ENCODE measurements at regions not wholly inside any gene's neighbourhood (a gene's known extent, or its start where the extent isn't known, plus 50 kb on each side); places are given as distances from the start of the nearest gene placed in this dataset.
A peak's percentile ranks its signal among the peaks of the same experiment; 100 is the strongest.
"Not testable (repeated sequence)": the region's sequence is repeated elsewhere in the genome, so short reads cannot be mapped to it uniquely, and the experiment has no call there.

DNA sequence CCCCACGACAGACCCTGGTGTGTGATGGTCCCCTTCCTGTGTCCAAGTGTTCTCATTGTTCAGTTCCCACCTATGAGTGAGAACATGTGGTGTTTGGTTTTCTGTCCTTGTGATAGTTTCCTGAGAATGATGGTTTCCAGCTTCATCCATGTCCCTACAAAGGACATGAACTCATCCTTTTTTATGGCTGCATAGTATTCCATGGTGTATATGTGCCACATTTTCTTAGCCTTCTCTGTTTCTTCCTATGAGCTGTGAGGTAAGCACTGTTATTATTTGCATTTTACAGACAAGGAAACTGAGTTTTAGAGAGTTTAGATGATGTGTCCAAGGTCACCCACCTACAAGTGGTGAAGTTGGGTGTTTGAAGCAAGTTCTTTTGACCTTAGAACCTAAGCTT lies 51.1 kb upstream of the BNC1 start:
- DNase-seq (ENCODE audit: low read depth); H3K4me3 ChIP-seq (ENCODE audit: low read length): not testable (repeated sequence)

DNA sequence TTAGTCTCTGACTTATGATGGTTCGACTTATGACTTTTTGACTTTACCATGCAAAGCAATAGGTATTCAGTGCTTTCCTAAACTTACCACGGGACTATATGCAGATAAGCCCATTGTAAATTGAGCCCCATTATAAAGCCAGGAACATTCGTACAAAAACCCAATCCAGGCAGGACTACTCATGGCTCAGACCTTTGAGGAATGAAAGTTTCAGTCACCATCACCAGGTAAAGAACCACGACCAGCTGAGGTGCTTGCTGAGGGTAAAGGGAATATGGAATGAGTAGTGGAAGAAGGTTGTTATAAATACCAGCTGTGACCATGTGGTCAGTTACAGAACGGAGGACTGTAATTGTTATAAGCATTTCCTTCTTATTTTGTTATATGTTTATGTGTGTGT lies 54.9 kb upstream of the BNC1 start:
- H3K4me3 ChIP-seq (ENCODE audit: low read length) = no peak overlapping the region
- DNase-seq (ENCODE audit: low read depth) = no peak
- TF ChIP-seq, protein P1, sequence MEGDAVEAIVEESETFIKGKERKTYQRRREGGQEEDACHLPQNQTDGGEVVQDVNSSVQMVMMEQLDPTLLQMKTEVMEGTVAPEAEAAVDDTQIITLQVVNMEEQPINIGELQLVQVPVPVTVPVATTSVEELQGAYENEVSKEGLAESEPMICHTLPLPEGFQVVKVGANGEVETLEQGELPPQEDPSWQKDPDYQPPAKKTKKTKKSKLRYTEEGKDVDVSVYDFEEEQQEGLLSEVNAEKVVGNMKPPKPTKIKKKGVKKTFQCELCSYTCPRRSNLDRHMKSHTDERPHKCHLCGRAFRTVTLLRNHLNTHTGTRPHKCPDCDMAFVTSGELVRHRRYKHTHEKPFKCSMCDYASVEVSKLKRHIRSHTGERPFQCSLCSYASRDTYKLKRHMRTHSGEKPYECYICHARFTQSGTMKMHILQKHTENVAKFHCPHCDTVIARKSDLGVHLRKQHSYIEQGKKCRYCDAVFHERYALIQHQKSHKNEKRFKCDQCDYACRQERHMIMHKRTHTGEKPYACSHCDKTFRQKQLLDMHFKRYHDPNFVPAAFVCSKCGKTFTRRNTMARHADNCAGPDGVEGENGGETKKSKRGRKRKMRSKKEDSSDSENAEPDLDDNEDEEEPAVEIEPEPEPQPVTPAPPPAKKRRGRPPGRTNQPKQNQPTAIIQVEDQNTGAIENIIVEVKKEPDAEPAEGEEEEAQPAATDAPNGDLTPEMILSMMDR (conservative IDR thresholded peaks at IDR 0.05; ENCODE audit: low read length) = no peak

DNA sequence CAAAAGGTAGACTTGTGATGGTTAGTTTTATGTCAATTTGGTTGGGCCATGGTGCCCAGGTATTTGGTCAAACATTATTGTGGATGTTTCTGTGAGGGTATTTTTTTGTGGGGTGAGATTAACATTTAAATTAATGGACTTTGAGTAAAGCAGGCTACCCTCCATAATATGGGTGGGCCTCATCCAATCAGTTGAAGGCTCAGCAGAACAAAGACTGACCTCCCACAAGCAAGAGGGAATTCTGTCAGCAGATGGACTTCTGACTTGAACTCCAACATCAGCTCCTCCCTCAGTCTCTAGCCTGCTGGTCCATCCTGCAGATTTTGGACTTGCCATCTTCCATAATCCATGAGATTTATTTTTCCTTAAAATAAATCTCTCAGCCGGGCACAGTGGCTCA lies 55.6 kb upstream of the BNC1 start:
- DNase-seq (ENCODE audit: low read depth) = no peak
- H3K4me3 ChIP-seq (ENCODE audit: low read length) = no peak overlapping the region
- TF ChIP-seq, protein P1 (conservative IDR thresholded peaks at IDR 0.05; ENCODE audit: low read length) = no peak

DNA sequence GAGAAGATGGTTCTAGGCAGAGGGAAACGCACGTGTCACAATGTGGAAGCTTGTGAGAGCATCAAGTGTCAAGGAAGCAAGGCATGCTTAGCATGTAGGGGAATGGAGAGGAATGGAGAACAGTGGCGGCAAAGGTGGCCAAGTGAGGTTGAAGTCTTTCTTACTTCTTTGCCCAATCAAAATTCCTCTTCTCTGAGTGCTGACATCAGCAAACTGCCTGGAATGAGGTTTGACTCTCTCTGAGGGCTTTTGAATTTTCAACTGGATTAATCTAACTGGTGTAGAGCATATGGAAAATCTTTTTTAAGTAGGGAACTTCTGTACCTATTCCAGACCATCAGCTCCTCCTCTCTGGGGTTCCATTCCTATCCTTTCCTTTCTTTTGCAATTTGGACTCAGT lies 61.9 kb upstream of the BNC1 start:
- DNase-seq (ENCODE audit: low read depth) = no peak
- no peak overlapping the region for H3K4me3 ChIP-seq (ENCODE audit: low read length)
- TF ChIP-seq, protein P1 (conservative IDR thresholded peaks at IDR 0.05; ENCODE audit: low read length) = no peak

DNA sequence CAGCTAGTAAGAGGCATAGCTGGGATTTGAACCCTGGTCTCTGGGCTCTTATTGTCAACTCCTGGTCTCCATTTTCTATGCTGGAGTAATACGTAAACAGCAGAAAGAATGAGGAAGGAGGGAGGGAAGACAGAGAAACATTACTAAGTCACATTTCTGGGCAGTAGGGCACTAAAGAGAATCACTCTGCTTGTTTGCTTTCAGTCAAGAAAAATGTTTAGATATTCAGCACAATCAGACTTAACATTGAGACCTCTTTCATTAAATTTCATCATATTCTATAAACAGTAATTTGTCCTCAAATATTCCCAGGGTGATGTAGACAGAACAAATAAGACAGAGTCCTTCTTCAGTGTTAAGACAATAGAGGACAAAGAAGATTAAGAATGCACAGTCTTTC lies 67.7 kb upstream of the BNC1 start:
- TF ChIP-seq, protein P1 (conservative IDR thresholded peaks at IDR 0.05; ENCODE audit: low read length) = no peak
- no peak overlapping the region for H3K4me3 ChIP-seq (ENCODE audit: low read length)

DNA sequence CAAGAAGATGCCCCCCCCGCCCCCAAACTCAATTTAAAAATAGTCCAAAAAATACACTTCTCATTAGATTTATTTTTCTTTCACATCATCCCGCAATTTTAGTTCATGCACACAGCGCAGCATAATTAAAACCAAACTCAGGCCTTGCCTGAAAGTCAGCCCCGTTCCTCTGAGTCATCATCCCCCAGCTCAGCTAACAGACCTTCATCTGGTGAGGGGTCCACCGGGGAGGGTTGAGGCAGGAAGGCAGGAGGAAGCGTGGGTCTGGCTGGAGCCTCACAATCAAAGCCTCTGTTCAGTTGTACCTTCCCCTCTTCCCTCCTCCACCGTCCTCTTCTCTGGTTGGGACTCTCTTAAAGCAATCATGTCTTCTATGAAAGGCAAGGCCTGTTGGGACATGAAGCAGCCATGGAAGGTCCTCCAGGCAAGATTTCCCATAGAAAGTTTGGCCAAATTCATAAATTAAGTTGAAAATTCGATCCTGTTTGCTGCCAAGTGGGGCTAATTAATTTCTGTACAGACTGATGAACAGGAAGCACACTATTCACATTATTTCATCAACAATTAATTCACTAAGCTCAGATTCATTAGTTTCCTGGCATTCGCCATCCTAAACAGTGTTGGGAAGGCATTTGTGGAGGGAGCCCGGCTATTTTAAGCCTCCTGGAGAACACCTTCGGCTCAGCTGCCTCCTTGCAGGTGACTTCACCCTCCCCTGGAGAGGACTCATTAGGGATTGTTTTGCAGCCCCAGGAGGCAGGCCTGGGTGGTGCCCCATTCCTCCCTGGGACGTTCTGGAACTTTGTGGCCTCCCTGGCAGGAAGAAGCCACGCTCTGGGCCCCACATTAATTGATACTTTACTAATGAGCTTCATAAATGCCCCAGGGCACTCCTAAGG lies 72.3 kb upstream of the BNC1 start:
- no peak for DNase-seq (ENCODE audit: low read depth)

More for the DNA sequence above, 67.7 kb upstream of the BNC1 start:
- DNase-seq (ENCODE audit: low read depth) = peak; percentile 27

DNA sequence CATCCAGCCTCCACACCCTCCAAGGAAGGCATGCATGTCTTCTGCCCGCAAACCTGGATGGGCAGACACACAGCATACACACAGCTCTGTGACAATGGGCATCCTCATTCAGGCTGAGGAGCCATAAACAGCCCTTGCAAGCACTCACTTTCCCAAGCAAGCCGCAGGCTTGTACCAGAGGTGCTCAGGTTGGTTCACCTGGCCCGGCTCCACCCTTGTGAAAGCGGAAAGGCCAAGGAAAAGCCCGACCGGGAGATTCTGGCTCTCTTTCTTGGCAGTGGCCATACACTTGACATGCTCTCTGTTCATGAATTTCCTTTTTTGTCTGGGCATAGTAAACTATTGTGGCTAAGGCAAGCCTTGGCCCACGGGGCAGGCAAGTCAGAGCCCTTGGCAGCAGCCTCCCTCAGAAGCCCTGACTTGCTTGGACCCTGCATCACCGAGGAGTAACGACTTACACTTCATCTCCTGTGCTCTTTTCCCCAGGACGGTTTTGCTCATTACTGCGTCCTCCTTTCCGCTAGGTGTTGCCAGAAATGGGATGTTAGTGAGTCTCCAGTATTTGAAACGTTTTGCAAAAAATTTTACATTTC lies 74.6 kb upstream of the BNC1 start:
- DNase-seq (ENCODE audit: low read depth) = no peak
- TF ChIP-seq, protein P1 (conservative IDR thresholded peaks at IDR 0.05; ENCODE audit: low read length) = no peak
- no peak overlapping the region for H3K4me3 ChIP-seq (ENCODE audit: low read length)

More for the DNA sequence above, 72.3 kb upstream of the BNC1 start:
- TF ChIP-seq, protein P1 (conservative IDR thresholded peaks at IDR 0.05; ENCODE audit: low read length) = no peak
- no peak overlapping the region for H3K4me3 ChIP-seq (ENCODE audit: low read length)

Data from AG10803 (cell line).